AG09319 (cell line): ENCODE measurements at regions not wholly inside any gene's neighbourhood (a gene's known extent, or its start where the extent isn't known, plus 50 kb on each side); places are given as distances from the start of the nearest gene placed in this dataset.

Experiments
- DNase-seq: peaks from one replicate; pipeline ENCODE4 v3.0.0-alpha.2; 2010; ENCODE audit warnings: low read depth; ENCODE audit errors: extremely low read depth
- TF ChIP-seq, protein P1 (sequence below): IDR thresholded peaks from 2 replicates; pipeline ENCODE4 v1.5.1; 2011; ENCODE audit warnings: low read depth, mild to moderate bottlenecking, inconsistent platforms, low read length, moderate library complexity

DNA sequence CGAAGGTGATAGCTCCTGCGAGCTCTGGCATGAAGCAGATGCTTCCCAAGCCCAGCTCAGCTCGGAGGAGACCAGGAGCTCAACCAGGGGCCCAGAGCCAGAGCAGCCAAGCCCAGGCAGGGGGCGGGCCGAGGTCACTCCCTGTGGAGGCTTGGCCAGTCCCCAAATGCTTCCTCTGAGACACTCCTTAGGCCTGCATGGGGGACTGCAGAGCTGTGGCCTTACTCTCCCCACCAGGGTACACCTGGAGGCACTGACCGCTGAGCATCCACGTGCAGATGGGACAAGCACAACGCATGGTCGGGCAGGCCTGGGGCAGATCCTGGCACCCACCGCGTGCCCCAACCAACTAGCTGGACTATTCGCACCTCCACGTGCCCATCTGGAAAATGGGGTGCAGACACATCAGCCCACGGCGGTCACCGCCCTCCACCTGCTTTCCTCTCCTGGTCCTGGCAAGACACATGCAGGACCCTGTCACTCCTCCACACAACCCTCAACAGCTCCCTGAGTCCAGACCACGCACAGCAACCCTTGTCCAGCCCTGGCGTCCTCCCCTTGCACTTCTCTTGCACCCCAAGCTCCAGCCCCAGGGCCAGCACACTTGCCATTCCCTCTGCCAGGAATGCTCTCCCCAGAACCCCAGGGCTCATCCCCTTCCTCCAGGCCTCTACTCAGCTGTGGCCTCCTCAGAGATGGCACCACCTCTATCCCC, 164.7 kb upstream of the IQSEC1 start:
- TF ChIP-seq, protein P1, sequence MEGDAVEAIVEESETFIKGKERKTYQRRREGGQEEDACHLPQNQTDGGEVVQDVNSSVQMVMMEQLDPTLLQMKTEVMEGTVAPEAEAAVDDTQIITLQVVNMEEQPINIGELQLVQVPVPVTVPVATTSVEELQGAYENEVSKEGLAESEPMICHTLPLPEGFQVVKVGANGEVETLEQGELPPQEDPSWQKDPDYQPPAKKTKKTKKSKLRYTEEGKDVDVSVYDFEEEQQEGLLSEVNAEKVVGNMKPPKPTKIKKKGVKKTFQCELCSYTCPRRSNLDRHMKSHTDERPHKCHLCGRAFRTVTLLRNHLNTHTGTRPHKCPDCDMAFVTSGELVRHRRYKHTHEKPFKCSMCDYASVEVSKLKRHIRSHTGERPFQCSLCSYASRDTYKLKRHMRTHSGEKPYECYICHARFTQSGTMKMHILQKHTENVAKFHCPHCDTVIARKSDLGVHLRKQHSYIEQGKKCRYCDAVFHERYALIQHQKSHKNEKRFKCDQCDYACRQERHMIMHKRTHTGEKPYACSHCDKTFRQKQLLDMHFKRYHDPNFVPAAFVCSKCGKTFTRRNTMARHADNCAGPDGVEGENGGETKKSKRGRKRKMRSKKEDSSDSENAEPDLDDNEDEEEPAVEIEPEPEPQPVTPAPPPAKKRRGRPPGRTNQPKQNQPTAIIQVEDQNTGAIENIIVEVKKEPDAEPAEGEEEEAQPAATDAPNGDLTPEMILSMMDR: no peak
- DNase-seq: no peak

DNA sequence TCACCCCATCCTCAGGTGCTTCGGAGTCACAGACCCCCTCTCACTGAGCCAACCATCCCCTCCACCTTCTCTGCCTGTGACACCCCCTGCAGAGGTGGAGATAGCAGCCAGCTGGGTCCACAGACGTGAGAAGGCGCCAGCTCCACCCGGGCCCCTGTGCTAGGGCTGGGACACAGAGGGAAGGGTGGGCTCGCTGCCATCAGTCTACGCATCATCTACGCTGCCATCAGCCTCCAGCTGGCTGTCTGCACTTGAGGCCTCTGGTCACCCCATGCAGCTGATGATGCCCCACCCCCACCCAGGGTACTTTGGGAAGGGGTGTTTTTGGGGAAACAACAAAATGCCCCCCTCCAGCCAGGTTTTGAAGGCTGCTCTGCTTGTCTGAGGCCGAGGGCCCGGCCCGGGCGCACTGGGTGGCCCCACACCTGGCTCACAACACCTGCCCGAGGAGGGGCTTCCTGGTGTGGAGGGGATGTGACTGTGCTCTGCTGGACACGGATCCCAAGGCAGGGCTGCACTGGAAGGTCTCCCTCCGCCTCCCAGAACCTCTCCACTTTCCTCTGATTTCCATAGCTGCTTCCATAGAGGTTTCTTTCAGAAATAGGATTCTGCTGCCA, 163.4 kb upstream of the IQSEC1 start:
- TF ChIP-seq, protein P1: no peak
- DNase-seq: no peak

DNA sequence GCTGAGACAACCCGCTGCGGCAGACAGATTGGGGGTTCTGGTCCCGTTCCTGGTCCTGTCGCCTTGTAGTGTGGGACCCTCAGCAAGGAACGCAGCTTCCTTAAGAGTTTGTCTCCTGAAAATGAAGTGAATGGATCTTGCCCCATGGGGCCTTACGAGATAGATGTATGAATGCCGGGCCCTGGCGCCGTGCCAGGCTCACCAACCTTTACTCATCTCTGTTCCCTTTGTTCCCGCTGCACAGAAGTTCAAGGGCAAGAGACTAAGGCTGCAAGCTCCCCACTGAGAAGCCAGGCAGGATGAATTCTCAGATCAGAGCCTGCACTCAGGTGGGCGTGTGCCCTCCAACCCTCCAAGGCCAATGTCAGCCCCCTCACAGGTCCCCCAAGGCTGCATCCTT, 162.7 kb upstream of the IQSEC1 start:
- TF ChIP-seq, protein P1: no peak
- DNase-seq: no peak

DNA sequence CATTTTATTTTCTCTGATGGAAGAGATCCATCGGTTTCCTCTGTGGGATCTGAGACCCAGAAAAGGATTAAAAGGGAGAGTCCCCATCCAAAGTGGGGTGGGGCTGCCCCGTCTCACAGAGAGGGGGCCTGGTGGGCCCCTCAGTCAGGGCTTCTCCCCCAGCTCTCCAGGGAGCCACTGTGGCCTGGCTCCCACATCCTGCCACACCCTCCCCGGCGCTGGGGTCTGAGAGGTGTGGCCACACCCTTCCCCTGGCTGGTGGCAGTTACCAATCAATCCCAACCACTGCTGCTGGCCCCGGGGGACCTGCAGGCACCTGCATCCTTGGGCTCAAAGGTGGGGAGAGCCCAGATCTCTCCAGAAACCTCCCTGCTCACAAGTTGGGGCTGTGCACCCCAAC, 161.8 kb upstream of the IQSEC1 start:
- TF ChIP-seq, protein P1: no peak
- no peak for DNase-seq

DNA sequence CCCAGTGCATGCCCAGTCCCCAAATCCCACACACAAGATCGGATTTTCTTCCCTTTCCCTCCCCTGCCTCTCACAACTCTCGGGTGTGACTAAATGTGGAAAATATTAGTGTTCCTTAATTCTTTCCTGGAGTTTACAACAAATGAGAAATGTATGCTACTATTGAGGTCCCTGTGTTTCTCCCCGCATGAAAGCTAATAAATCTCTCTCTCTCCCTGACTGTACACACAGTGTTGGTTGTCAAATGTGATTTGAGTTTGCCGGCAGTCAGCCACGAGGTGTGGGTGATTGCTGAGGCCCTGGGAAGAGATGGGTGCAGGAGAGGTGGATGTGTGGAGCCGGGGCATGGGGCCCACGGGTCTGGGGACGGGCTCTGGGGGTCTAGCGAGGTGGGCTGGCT, 161.4 kb upstream of the IQSEC1 start:
- no peak for DNase-seq
- TF ChIP-seq, protein P1: no peak

DNA sequence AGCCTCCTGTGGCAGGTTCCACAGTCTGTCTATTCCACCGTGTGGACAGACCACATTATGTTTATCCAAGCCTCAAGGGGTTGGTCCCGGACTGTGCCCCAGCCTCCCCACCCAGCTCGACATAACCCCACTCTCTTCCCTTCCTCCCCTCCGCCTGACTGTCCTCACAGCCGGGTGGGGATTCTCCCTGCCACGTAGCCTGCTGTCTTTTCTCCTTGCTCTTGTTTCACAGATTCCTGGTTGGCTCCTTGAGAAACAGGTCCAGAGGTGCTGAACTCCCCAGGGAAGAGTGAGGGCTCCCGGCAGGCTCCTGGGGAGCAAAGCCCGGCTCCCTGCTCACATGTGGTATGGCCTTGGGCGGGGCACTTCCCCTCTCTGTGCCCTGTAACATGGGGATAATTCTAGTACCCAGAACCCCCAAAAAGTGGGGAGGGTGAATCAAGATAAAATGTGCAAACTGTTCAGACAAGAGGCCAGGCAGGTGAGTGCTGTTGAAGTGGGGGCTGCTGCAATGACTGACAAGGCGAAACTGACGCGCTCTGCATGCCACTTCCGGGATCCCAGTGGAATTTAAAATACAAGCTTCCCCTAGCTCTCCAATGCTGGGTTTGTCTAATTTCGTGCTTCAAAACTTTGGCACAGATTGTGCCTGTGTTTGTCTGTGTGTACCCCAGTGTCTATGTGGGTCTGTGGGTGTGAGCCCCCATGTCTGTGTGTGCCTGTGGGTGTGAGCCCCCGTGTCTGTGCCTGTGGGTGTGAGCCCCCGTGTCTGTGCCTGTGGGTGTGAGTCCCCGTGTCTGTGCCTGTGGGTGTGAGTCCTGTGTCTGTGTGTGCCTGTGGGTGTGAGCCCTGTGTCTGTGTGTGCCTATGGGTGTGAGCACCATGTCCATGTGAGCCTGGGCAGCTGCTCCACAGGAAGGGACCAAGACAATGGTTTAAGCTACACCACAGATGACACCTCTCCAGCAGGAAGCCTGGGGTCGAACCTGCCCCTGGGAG, 160.6 kb upstream of the IQSEC1 start:
- TF ChIP-seq, protein P1: no peak
- no peak for DNase-seq
